Upper lobe of left lung (tissue), 6 donors: ENCODE measurements at regions not wholly inside any gene's neighbourhood (a gene's known extent, or its start where the extent isn't known, plus 50 kb on each side); places are given as distances from the start of the nearest gene placed in this dataset.

ENCODE experiments used
- ATAC-seq, 2 donors: fragments of 200-7000 bp; cut with Tn5 transposase; one replicate each; pipeline ENCODE4 v1.9.1; 2022; ENCODE audit warnings: mild to moderate bottlenecking in 2 of 2, moderate library complexity in 2 of 2; ENCODE audit not compliant: low FRiP score in 2 of 2
- DNase-seq, 2 donors: peaks; one replicate each; pipeline ENCODE4 v3.0.0-alpha.2; 2019 to 2020
- H3K27ac ChIP-seq, 4 donors: fragments of 200-600 bp; sonication (generic); one replicate each; pipeline ENCODE4 v1.5.1; 2016 to 2019
- H3K27me3 ChIP-seq, 4 donors: fragments of 200-600 bp; sonication (generic); one replicate each; pipeline ENCODE4 v1.5.1; 2017 to 2019
- H3K36me3 ChIP-seq, 4 donors: fragments of 200-600 bp; sonication (generic); one replicate each; pipeline ENCODE4 v1.5.1; 2016 to 2019
- H3K4me1 ChIP-seq, 4 donors: fragments of 200-600 bp; sonication (generic); one replicate each; pipeline ENCODE4 v1.5.1; 2018 to 2019
- H3K4me3 ChIP-seq, 4 donors: fragments of 200-600 bp; sonication (generic); one replicate each; pipeline ENCODE4 v1.5.1; 2017 to 2019; ENCODE audit warnings: mild to moderate bottlenecking in 2 of 4, moderate library complexity in 1 of 4
- H3K9me3 ChIP-seq, 4 donors: fragments of 200-600 bp; sonication (generic); one replicate each; pipeline ENCODE4 v1.5.1; 2018 to 2019
- CTCF ChIP-seq, 6 experiments: fragments of 450-650 bp in 4 of 6; fragments of 200-600 bp in 2 of 6; sonication (generic) in 2 of 6; IDR thresholded peaks; one replicate each; pipeline ENCODE4 v1.5.1; 2016 to 2019; ENCODE audit warnings: antibody characterized with exemption in 6 of 6
- EP300 ChIP-seq, 4 donors: sonication (generic); formaldehyde crosslinking; IDR thresholded peaks; one replicate each; pipeline ENCODE4 v1.5.1; 2017; ENCODE audit warnings: antibody characterized with exemption in 4 of 4, control low read depth in 2 of 4
- POLR2A ChIP-seq, 4 donors: fragments of 450-650 bp; IDR thresholded peaks; one replicate each; pipeline ENCODE4 v1.5.1; 2016 to 2017; ENCODE audit warnings: antibody characterized with exemption in 4 of 4, mild to moderate bottlenecking in 2 of 4
- POLR2AphosphoS5 ChIP-seq, 2 donors: sonication (generic); formaldehyde crosslinking; IDR thresholded peaks; one replicate each; pipeline ENCODE4 v1.5.1; 2017; ENCODE audit warnings: antibody characterized with exemption in 2 of 2
- WGBS, 2 donors: methylation state at CpG; one replicate each; pipeline ENCODE4 v1.1.5; 2017 to 2018; 5-methylcytosine and 5-hydroxymethylcytosine counted together
- donor health status: DM: no; HTN: no; CAD: no; lungs with moderate emphysema.
- donor health status: DM: no; HTN: yes; CAD: no; lungs with severe emphysema.

- TF ChIP-seq CTCF (IDR thresholded peaks at IDR 0.05) (peak; percentile 49 to 78 (median 64)), POLR2A (IDR thresholded peaks at IDR 0.05) (no peak), EP300 (IDR thresholded peaks at IDR 0.05) (no peak)
- DNase-seq, result peak in 1 of 2 donors; percentile 79
These were observed 68.5 kb downstream of the TMCO5A start for GRCh38 chr15:38002883-38003477.

GRCh38 chr15:38004218-38004861 lies 69.9 kb downstream of the TMCO5A start:
- peaks cover 0 to 10% (median 0%) of the 10 kb centered on the region in 4 donors for H3K4me1 ChIP-seq
- H3K27ac ChIP-seq, result peak overlapping the region in 1 of 4 donors; percentile 1
- ATAC-seq, result peak in 1 of 2 donors; percentile 38
- H3K9me3 ChIP-seq, result no peaks in the 10 kb centered on the region
- H3K36me3 ChIP-seq, result no peaks in the 10 kb centered on the region
- no peak overlapping the region for H3K4me3 ChIP-seq
- TF ChIP-seq CTCF (IDR thresholded peaks at IDR 0.05), result no peak
- no peak for TF ChIP-seq POLR2AphosphoS5 (IDR thresholded peaks at IDR 0.05)
- TF ChIP-seq EP300 (IDR thresholded peaks at IDR 0.05), result no peak
- TF ChIP-seq POLR2A (IDR thresholded peaks at IDR 0.05), result no peak
- DNase-seq, result no peak
- 66 to 69% methylated on average over 4 of the region's 4 CpGs for WGBS, 2 donors
- H3K27me3 ChIP-seq, result no peaks in the 10 kb centered on the region

More at GRCh38 chr15:38002883-38003477, 68.5 kb downstream of the TMCO5A start:
- H3K9me3 ChIP-seq, result no peaks in the 10 kb centered on the region
- no peak overlapping the region for H3K27ac ChIP-seq
- peaks cover 0 to 10% (median 0%) of the 10 kb centered on the region in 4 donors for H3K4me1 ChIP-seq
- no peaks in the 10 kb centered on the region for H3K27me3 ChIP-seq
- no peak overlapping the region for H3K4me3 ChIP-seq
- WGBS, 2 donors, result 78 to 85% methylated on average over 2 of the region's 2 CpGs
- H3K36me3 ChIP-seq, result no peaks in the 10 kb centered on the region
- peak; percentile 86 to 88 for ATAC-seq

GRCh38 chr15:38005953-38006808 lies 71.7 kb downstream of the TMCO5A start:
- peaks cover 0 to 10% (median 0%) of the 10 kb centered on the region in 4 donors for H3K4me1 ChIP-seq
- no peaks in the 10 kb centered on the region for H3K27me3 ChIP-seq
- no peak overlapping the region for H3K4me3 ChIP-seq
- DNase-seq (no peak), ATAC-seq (peak in 1 of 2 donors; percentile 63)
- no peaks in the 10 kb centered on the region for H3K9me3 ChIP-seq
- H3K27ac ChIP-seq, result peak overlapping the region in 1 of 4 donors; percentile 51
- no peaks in the 10 kb centered on the region for H3K36me3 ChIP-seq
- 65 to 81% methylated on average over 2 of the region's 2 CpGs for WGBS, 2 donors
- TF ChIP-seq POLR2AphosphoS5 (IDR thresholded peaks at IDR 0.05), result no peak
- TF ChIP-seq EP300 (IDR thresholded peaks at IDR 0.05), result no peak
- TF ChIP-seq POLR2A (IDR thresholded peaks at IDR 0.05), result no peak
- no peak for TF ChIP-seq CTCF (IDR thresholded peaks at IDR 0.05)

GRCh38 chr15:38010395-38010794 lies 76.0 kb downstream of the TMCO5A start:
- H3K27me3 ChIP-seq, result no peaks in the 10 kb centered on the region
- peaks cover 0 to 6% (median 0%) of the 10 kb centered on the region in 4 donors for H3K4me1 ChIP-seq
- TF ChIP-seq EP300 (IDR thresholded peaks at IDR 0.05), result no peak
- no peak for TF ChIP-seq CTCF (IDR thresholded peaks at IDR 0.05)
- TF ChIP-seq POLR2AphosphoS5 (IDR thresholded peaks at IDR 0.05), result no peak
- TF ChIP-seq POLR2A (IDR thresholded peaks at IDR 0.05), result no peak
- WGBS, 2 donors, result 81 to 86% methylated on average over 6 of the region's 6 CpGs
- no peak overlapping the region for H3K27ac ChIP-seq
- no peak overlapping the region for H3K4me3 ChIP-seq
- DNase-seq, result no peak
- no peak for ATAC-seq
- no peaks in the 10 kb centered on the region for H3K9me3 ChIP-seq
- no peaks in the 10 kb centered on the region for H3K36me3 ChIP-seq
